ENCODE measurements at regions not wholly inside any gene's neighbourhood (a gene's known extent, or its start where the extent isn't known, plus 50 kb on each side); places are given as distances from the start of the nearest gene placed in this dataset.

DNA sequence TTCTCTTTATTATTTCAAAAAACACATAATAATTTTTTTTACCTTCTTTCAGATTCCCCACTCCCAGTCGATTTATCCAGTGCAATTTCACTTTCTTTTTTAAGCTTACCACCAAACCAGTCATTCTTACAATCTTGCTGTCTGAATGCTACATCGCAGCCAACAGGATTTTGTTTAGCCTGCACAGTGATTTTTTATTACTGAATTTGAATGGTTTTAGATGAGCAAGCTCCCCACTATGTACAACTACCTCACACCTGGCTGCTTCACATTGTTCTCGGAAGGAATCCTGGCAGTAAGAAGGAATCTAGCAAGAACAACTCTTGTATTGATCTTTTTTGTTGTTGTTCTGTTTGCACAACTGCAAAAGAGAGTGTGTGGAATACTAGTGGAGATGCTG, 668.1 kb upstream of the WWC1 start:
- TF ChIP-seq, protein P1, sequence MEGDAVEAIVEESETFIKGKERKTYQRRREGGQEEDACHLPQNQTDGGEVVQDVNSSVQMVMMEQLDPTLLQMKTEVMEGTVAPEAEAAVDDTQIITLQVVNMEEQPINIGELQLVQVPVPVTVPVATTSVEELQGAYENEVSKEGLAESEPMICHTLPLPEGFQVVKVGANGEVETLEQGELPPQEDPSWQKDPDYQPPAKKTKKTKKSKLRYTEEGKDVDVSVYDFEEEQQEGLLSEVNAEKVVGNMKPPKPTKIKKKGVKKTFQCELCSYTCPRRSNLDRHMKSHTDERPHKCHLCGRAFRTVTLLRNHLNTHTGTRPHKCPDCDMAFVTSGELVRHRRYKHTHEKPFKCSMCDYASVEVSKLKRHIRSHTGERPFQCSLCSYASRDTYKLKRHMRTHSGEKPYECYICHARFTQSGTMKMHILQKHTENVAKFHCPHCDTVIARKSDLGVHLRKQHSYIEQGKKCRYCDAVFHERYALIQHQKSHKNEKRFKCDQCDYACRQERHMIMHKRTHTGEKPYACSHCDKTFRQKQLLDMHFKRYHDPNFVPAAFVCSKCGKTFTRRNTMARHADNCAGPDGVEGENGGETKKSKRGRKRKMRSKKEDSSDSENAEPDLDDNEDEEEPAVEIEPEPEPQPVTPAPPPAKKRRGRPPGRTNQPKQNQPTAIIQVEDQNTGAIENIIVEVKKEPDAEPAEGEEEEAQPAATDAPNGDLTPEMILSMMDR (IDR thresholded peaks at IDR 0.05), result no peak
- TF ChIP-seq POLR2A (IDR thresholded peaks at IDR 0.05), result no peak
